Caco-2 (cell line): ENCODE measurements at regions not wholly inside any gene's neighbourhood (a gene's known extent, or its start where the extent isn't known, plus 50 kb on each side); places are given as distances from the start of the nearest gene placed in this dataset.

ENCODE experiments used
- BruUV-seq: library from RNA; stranded (reverse); fragments of 400-500 nt; replicated peaks from 2 replicates; lab custom pipeline; 2021; lab: Mats Ljungman, UMichigan
- CTCF ChIA-PET: fragments of 300-600 bp; sonication (Branson Sonifier 250); formaldehyde crosslinking; loops from one replicate; lab custom pipeline; 2022; ENCODE audit warnings: antibody characterized with exemption; lab: Charles Lee
- POLR2A ChIA-PET: fragments of 300-600 bp; sonication (Branson Sonifier 250); formaldehyde crosslinking; loops from one replicate; lab custom pipeline; 2022; ENCODE audit warnings: antibody characterized with exemption; lab: Charles Lee
- DNase-seq, 2 experiments: peaks; one replicate each; pipeline versions ENCODE4 v3.0.0 to v3.0.0-alpha.2; 2020 to 2022
- H3K27me3 ChIP-seq: replicated peaks from 2 replicates; pipeline ENCODE4 v1.6.0; 2011; ENCODE audit warnings: low read length; ENCODE audit not compliant: control insufficient read depth, insufficient read depth
- H3K36me3 ChIP-seq: 2 replicates; pipeline ENCODE4 v1.5.1; 2011; ENCODE audit warnings: low read length; ENCODE audit not compliant: control insufficient read depth, insufficient read depth
- H3K4me1 ChIP-seq: fragments of 250-450 bp; sonication (Bioruptor Pico); 2 replicates; pipeline ENCODE4 v1.5.1; 2020; ENCODE audit warnings: mild to moderate bottlenecking
- H3K4me3 ChIP-seq: 2 replicates; pipeline ENCODE4 v1.5.1; 2011; ENCODE audit warnings: low read depth, mild to moderate bottlenecking, control low read depth, low read length
- H3K9me3 ChIP-seq: fragments of 250-450 bp; sonication (Bioruptor Pico); 2 replicates; pipeline ENCODE4 v1.5.1; 2020; ENCODE audit warnings: mild to moderate bottlenecking, moderate library complexity
- H3K27ac Mint-ChIP-seq: one replicate; pipeline ENCODE4 v1.8.0; 2022; ENCODE audit warnings: mixed read lengths; ENCODE audit not compliant: unreplicated experiment
- H3K27me3 Mint-ChIP-seq: one replicate; pipeline ENCODE4 v1.8.0; 2022; ENCODE audit warnings: mixed read lengths; ENCODE audit not compliant: insufficient read depth, unreplicated experiment
- H3K36me3 Mint-ChIP-seq: one replicate; pipeline ENCODE4 v1.8.0; 2022; ENCODE audit warnings: mild to moderate bottlenecking, mixed read lengths; ENCODE audit not compliant: insufficient read depth, unreplicated experiment
- H3K4me1 Mint-ChIP-seq: one replicate; pipeline ENCODE4 v1.8.0; 2022; ENCODE audit warnings: low read depth, mixed read lengths; ENCODE audit not compliant: unreplicated experiment
- H3K4me3 Mint-ChIP-seq: one replicate; pipeline ENCODE4 v1.8.0; 2022; ENCODE audit warnings: mild to moderate bottlenecking, moderate library complexity, mixed read lengths; ENCODE audit not compliant: unreplicated experiment
- H3K9me3 Mint-ChIP-seq: one replicate; pipeline ENCODE4 v1.8.0; 2022; ENCODE audit warnings: mixed read lengths; ENCODE audit not compliant: unreplicated experiment
- CTCF ChIP-seq, 2 experiments: fragments of 200-600 bp in 1 of 2; IDR thresholded peaks; 1 replicate in 1 of 2; 2 replicates in 1 of 2; pipeline versions ENCODE4 v1.5.1 to v1.8.0; 2011 to 2022; ENCODE audit warnings: antibody characterized with exemption in 1 of 2, control low read depth in 1 of 2, inconsistent platforms in 1 of 2, low read depth in 1 of 2, low read length in 1 of 2, mild to moderate bottlenecking in 1 of 2, moderate library complexity in 1 of 2; ENCODE audit not compliant: insufficient read depth in 1 of 2, severe bottlenecking in 1 of 2, unreplicated experiment in 1 of 2
- intact Hi-C: fragments of 100-400 bp; cut with micrococcal nuclease; formaldehyde crosslinking; loops from one replicate; pipeline ENCODE4 v1.10.0; 2022; ENCODE audit not compliant: unreplicated experiment

GRCh38 chr2:163345795-163346573, 389.8 kb downstream of the FIGN start:
- no peak overlapping the region for H3K4me3 ChIP-seq
- POLR2A ChIA-PET = no interaction called here
- Mint-ChIP-seq H3K9me3 (no peaks in the 10 kb centered on the region), H3K27me3 (no peaks in the 10 kb centered on the region), H3K27ac (no peak overlapping the region), H3K36me3 (no peaks in the 10 kb centered on the region), H3K4me3 (no peak overlapping the region), H3K4me1 (peaks cover 10% of the 10 kb centered on the region)
- no peaks in the 10 kb centered on the region for H3K27me3 ChIP-seq
- TF ChIP-seq CTCF (IDR thresholded peaks at IDR 0.05; ENCODE audit: insufficient read depth in 1 of 2, low read depth in 1 of 2, low read length in 1 of 2, severe bottlenecking in 1 of 2, unreplicated experiment in 1 of 2) = peak; percentile 50 to 86
- intact Hi-C loops = loop anchor here (1.0 to 10.0 kb wide), 8 partner anchors 76 to 1131 kb away; no protein-coding TSS in a partner anchor
- H3K9me3 ChIP-seq = no peaks in the 10 kb centered on the region
- CTCF ChIA-PET = interaction anchor here (0.5 to 1.2 kb wide), 4 partner anchors 23 to 715 kb away, joined by 3 to 8 read pairs (median 6); no protein-coding TSS in a partner anchor
- no peaks in the 10 kb centered on the region; the same call in 1 of the 2 replicates for H3K36me3 ChIP-seq
- DNase-seq = peak in 1 of 2 experiments; percentile 71
- H3K4me1 ChIP-seq = peaks cover 17% of the 10 kb centered on the region
- BruUV-seq = no TSS peak

GRCh38 chr2:163343316-163343715, 392.5 kb downstream of the FIGN start:
- Mint-ChIP-seq H3K27me3 (peaks cover 5% of the 10 kb centered on the region), H3K4me3 (no peak overlapping the region), H3K9me3 (no peaks in the 10 kb centered on the region), H3K4me1 (no peaks in the 10 kb centered on the region), H3K27ac (no peak overlapping the region), H3K36me3 (no peaks in the 10 kb centered on the region)
- H3K9me3 ChIP-seq = no peaks in the 10 kb centered on the region
- POLR2A ChIA-PET = no interaction called here
- BruUV-seq = no TSS peak
- no peaks in the 10 kb centered on the region; the same call in 1 of the 2 replicates for H3K27me3 ChIP-seq
- peak in 1 of 2 experiments; percentile 20 for TF ChIP-seq CTCF (IDR thresholded peaks at IDR 0.05; ENCODE audit: insufficient read depth in 1 of 2, low read depth in 1 of 2, low read length in 1 of 2, severe bottlenecking in 1 of 2, unreplicated experiment in 1 of 2)
- intact Hi-C loops = loop anchor here (10.0 kb wide), 2 partner anchors 111 to 641 kb away; no protein-coding TSS in a partner anchor
- H3K4me1 ChIP-seq = no peaks in the 10 kb centered on the region
- no peak overlapping the region for H3K4me3 ChIP-seq
- DNase-seq = no peak
- no peaks in the 10 kb centered on the region; the same call in 1 of the 2 replicates for H3K36me3 ChIP-seq
- CTCF ChIA-PET = no interaction called here

GRCh38 chr2:163341426-163341825, 394.4 kb downstream of the FIGN start:
- ChIA-PET CTCF (no interaction called here), POLR2A (no interaction called here)
- Histone ChIP-seq H3K9me3 (no peaks in the 10 kb centered on the region), H3K4me1 (no peaks in the 10 kb centered on the region), H3K4me3 (no peak overlapping the region), H3K36me3 (no peaks in the 10 kb centered on the region), H3K27me3 (no peaks in the 10 kb centered on the region; the same call in 1 of the 2 replicates)
- Mint-ChIP-seq H3K27ac (no peak overlapping the region), H3K27me3 (peaks cover 5% of the 10 kb centered on the region), H3K4me1 (no peaks in the 10 kb centered on the region), H3K9me3 (no peaks in the 10 kb centered on the region), H3K4me3 (no peak overlapping the region), H3K36me3 (no peaks in the 10 kb centered on the region)
- TF ChIP-seq CTCF (IDR thresholded peaks at IDR 0.05; ENCODE audit: insufficient read depth in 1 of 2, low read depth in 1 of 2, low read length in 1 of 2, severe bottlenecking in 1 of 2, unreplicated experiment in 1 of 2) = no peak
- BruUV-seq = no TSS peak
- intact Hi-C loops = loop anchor here (10.0 kb wide), 2 partner anchors 113 to 643 kb away; no protein-coding TSS in a partner anchor
- DNase-seq = no peak
